Glomerular visceral epithelial cell (primary cell): ENCODE measurements at regions not wholly inside any gene's neighbourhood (a gene's known extent, or its start where the extent isn't known, plus 50 kb on each side); places are given as distances from the start of the nearest gene placed in this dataset.

ENCODE experiments used
- DNase-seq: peaks from one replicate; pipeline ENCODE4 v3.0.0-alpha.2; 2016; ENCODE audit errors: extremely low spot score

DNA sequence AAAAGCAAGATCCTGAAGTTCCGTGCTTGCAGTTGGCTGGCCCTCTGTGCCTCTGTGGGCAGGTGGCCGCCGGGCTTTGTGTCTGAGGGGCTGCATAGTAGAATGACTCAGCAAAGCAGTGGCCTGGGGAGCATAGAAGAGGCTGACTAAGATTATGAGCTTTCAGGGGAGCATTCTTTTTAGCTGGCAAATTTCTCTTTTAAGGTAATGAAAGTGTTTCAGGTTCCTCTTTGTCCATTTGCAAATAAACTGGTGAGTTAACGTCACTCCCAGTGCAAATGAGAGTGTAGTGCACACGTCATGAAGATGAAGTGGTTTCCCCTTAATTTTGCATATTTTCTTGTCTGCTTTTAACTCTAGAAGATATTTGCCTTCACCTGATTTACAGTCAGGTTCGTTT is 98.6 kb downstream of the BCL2L11 start:
- peak; percentile 36 for DNase-seq

DNA sequence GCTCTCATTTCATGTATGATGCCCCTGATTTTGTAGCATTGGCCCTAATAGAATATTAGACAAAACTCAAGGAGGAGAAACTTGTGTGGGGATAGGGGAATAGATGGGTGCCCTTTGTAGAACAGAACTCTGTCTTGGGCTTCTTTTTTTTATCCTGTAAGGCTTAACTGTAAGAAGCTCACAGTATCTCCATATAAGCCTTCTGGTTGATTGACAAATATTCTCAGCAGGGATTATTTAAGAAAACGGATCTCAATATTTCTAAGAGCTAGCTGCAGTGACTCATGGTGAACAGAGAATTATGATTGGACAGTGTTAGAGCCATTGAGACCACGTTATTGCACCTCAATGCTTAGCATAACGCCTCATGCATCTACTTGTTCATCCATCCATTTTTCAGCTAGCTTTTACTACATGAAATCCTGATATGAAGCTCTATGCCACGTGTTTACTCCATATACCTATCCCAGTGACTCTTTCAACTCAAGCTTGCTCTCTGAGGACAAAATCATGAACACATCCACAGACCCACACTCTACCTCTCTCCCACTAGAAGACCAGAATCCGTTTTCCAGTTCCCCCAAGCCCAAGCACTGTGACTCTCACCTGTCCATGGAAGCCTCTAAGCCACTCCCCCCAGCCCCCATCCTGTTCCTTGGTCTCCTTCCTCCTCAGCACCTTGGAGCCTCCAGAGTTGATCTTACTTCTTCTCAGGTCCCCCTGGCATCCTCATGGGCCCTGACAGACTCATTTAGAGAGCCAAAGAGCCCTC is 99.2 kb downstream of the BCL2L11 start:
- no peak for DNase-seq

DNA sequence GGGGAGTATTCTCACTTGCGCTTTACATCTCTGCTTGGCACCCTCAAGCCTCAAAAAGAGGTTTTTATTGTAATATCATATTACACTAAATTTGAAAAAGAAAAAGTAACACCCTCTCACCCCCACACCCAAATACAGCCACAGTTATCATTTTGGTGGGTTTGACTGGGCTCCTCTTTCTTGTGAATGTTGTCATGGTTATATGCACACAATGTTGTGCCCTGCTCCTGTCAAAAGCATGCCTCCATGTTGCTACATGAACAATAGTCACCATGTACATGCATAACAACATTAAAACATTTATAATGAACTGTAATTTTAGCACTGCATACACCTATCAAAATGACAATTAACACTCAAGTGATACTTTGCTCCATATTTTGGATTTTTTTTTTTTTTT is 100.2 kb downstream of the BCL2L11 start:
- DNase-seq, result no peak

DNA sequence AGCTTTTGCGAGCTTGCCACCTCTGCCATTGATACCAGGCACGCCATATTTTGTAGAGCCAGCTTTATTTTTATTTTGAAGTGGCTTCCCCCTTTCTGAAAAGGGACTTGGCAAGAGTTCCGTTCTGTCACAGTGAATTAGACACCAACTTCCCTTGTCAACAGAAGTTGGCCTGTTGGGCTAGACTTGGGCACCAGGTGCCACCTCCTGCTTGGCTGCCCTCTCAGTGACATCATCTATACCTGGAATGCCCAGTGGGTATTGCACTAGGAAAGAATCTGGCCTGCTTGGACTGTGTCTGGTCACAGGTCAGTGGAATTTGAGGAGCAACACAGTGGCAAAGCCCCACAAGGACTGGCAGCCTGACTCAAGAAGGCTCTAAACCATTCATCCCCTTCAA is 101.0 kb downstream of the BCL2L11 start:
- DNase-seq, result no peak

DNA sequence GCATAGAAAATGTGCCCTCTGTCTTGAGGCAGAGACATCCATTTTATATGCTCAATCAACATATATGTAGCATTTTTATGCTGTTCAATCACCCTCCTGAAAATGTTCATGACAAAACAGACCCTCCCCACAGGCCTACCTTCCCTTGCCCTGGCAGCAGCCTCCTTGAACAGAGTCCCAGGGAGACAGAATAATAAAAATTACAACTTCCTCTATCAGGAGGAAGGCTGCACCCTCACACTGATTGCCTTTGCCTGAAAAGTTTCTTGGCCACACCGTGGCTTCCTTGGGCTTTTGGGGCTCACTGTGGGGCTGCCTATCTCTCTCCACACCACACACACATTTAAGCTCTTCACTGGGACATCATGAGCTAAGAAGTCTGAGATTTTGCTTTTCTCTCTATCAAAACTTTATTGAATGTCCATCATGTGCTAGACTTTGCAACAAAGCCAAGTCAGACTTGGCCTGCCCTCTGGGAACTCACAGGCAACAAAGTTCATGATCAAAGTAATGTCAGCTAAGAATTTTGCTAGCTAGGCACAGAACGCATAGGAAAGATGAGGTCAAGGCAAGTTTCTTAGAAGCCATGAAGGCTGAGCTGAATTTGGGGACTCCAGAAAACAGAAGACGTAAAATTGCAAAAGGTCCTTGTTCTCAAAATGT is 101.6 kb downstream of the BCL2L11 start:
- DNase-seq, result no peak

DNA sequence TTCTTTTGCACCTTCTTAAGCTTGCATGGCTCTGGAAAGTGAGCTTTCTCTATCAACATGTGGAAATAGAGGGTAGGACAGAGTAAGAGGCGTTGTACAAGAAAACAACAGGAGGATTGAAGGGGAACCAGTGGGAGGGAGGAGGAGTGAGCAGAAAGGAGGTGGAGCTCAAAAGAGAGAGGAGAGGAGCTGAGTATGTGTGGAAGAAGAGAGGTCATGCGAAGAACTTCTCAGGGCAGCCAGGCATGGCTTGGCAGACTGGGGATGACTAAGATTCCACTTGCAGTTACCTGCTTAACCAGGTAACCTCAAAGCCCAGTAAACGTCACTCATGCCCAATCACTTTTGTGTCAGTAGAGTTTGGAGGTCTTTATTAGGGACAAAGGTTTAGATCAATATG is 105.1 kb downstream of the BCL2L11 start:
- peak; percentile 38 for DNase-seq

DNA sequence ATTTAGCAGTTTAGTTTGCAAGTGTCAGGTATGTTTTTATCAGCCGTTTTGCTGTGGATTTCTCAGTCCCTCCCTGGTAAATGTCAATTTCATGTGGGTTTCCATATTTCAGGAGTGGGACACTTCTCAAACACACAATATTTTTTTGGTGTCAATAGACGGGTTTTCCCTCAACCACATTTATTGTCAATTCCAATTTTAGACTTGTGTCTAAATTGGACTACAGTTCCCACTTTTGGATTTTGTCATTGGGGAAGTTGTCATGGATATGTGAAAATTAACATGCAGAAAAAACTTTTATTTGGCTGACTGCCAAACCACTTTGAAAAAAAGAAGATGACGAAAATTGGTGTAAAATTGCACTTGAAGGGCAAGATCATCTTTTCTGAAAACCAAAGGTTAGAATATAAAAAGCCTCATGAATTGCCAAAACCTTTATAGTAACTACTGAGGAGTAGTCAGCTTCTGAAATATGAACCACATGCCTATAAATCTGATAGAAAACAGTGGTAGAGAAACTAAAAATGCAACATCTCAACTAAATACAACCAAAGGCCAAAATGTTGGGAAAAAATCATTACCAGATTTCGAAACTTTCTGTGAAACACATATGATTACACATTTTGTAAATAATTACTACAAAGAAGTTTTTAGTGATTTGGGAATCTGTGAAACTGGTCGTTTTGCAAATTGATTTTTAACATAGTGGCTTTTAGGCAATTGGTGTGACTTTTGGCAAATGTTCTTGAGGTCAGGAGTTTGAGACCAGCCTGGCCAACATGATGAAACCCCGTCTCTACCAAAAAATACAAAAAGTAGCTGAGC is 106.4 kb downstream of the BCL2L11 start:
- DNase-seq, result peak; percentile 62

DNA sequence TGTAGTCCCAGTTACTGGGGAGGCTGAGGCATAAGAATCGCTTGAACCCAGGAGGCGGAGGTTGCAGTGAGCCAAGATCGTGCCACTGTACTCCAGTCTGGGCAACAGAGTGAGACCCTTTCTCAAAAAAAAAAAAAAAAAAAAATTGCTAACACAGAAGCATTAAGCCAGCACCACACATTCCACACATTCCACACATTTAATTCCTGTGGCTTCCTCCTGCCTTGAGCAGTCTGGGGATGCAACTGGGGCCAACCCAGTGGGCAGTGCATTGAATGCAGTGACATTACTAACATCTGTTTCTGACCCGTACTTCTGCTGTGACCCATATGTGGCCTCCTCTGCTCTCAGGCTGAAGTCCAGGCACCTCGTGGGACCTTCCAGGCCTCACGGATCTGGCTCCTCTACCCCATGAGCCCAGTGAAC is 107.0 kb downstream of the BCL2L11 start:
- DNase-seq, result peak; percentile 91

DNA sequence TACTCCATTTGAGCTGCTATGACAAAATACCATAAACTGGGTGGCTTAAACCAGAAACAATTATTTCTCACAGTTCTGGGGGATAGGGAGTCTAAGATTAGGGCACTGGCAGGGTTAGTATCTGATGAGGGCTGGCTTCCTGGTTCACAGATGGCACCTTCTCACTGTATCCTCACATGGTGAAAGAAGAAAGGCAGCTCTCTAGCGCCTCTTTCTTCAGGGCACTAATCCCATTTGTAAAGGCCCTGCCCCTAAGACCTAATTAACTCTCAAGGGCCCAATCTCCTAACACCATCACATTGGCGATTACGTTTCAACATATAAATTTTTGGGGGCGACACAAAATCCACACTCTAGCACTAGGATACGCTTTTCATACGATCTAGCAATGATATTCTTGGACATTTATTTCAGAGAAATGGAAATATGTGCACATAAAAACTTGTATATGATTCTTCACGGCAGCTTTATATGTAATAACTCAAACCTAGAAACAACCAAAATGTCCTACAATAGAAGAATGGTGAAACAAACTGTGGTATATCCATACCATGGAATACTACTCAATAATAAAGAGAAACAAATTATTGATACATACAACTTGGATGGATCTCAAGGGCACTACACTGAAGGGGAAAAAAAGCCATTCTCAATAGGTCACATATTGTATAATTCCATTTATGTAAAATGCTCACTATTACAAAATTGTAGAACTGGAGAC is 111.0 kb downstream of the BCL2L11 start:
- no peak for DNase-seq

DNA sequence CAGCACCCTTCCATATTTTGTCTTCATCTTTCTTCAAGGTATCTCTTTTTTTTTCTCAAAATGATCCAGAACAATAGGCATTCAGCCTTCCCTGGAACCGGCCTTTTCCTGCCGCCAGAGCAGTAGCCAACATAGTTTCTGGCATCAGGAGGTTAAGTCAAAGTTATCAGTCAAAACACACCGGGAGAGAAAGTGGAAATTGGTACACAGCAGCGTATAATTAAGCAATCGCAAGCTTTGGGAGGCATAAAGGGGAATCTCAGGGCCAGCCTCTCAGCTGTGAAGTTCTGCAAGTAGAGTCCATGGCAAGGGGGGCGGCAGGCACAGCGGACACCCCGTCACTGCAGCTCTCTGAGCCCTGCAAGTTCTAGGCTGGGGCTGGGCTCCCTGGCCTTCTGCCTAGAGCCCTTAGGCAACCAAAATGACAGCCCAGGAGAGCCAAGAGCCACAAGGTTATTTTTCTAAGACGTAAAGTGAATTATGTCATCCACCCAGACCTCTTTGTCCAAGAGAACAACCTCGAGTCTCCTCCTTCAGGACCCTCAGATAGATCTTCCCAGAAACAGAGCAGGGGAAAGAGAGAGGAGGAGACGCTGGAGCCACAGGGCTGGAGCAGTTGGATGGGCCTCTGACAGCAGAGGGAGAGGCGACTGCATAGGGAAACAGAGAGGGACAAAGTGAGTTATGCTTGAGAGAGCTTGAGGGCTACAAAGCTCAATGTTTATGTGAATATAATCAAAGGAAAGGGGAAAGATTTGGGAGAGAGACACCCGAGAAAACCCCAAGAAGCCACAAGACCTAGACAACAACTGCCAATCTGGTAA is 114.7 kb downstream of the BCL2L11 start:
- no peak for DNase-seq

DNA sequence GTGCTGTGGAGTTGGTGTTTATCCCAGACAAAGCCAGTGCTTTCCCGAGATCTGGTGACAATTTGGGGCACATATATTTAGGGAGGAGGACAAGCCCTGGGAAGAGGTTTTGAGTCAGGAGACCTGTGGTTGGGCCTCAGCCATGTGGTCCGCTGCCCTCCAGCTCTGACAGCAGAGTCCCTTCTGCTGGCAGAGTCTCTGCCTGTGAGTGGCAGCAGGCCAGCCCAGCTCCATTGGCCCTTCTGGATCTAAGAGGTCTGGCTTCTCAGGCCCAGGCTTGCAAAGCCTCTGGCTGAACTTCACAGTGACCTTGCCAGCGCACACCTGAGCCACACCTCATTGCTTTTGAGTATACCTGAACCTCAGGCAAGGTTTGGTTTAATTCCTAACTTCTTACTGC is 115.3 kb downstream of the BCL2L11 start:
- DNase-seq, result no peak

DNA sequence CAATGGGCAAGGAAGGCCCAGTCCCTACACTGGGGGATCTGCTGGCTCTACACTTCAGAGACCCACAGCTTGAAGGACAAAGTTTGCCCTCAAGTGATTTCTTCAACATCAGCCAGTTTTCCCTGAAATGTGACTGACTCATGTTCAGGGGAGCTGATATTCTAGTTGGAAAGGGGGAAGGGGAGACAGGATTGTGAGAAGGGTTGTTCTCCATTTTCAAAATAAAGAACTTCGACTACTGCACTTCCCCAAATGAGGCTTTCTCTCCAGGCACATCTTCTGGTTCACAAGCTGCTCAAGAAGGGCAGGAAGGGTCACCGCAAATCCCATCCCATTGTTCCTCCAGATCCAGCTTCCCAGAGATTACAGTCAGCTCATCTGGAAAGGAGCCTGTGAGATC is 117.6 kb downstream of the BCL2L11 start:
- DNase-seq, result no peak

DNA sequence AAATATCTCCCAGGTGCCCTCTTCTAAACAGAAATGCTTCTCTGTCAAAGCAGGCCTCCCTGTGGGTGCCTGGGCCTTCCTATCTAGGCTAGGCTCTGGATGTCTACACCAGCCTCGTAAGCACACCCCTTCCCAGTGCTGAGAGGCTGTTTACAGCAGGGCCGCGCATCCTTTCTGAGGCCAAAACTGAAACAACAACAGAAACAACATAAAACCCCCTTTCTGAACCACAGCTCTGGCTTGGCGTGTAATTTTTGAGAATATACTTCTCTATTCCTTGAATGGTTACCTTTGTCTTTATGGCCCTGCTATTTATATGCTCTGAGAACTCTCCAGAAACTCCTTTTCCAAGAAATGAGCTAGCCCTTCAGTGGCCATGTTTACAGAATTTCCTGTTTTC is 118.4 kb downstream of the BCL2L11 start:
- no peak for DNase-seq

DNA sequence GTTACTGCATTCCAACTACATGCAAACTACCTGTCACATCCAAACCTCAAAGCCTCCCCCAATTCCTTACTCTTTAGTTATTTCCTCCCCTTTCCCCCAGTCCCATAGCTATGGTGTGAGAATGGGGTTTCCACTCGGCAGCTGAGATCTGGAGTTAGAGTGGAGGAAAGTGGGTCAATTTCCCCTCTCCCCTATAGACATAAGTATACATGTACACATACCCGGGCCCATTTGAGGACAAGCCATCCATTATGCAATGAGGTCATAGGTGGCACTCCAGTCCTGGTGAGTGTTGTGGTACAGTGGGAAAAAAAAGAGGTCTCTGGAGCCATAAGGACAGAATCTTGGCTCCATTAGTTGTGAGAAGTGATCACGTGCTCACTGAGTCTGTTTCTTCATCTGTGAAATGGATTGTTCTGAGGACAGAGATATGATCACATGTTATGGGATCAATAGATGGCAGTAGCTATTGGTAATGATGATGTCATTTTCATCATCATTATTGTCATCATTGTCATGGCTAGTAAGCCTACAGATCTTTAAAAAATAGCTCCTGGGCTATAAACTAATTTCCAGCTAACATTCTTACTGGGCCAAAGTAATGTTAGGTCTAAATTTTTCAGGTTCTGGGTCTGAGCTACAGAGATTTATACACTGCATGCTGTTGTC is 119.0 kb downstream of the BCL2L11 start:
- no peak for DNase-seq

DNA sequence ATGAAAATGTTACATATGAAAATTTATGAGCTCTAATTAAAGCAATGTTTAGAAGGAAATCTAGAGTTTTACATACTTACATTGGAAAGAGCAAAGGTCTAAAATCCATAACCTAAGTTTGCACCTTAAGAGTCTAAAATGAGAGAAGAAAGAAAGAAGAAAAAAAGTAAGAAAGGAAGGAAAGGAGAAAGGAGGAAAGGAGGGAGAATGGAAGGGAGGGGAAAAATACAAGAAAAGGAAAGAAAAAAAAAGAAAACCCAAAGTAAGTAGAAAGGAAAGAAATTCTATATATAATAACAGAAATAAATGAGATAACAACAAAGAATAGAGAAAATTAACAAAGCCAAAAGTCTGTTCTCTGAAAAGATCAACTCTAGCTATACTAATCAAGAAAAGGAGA is 122.6 kb downstream of the BCL2L11 start:
- no peak for DNase-seq

DNA sequence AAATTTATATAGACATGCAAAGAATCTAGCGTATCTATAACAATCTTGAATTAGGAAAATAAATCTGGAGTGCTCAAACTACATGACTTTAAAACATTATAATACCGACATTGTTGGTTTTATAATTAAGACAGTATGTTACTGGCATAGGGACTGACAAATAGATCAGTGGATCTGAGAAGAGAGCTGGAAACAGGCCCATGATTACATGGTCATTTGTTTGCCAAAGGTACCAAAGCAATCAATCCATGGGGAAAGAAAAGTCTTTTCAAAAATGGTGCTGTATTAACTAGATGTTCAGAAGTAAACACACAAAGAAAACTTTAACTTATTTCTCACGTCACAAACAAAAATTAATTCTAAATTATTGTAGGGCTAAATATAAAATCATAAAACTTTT is 124.2 kb downstream of the BCL2L11 start:
- no peak for DNase-seq

DNA sequence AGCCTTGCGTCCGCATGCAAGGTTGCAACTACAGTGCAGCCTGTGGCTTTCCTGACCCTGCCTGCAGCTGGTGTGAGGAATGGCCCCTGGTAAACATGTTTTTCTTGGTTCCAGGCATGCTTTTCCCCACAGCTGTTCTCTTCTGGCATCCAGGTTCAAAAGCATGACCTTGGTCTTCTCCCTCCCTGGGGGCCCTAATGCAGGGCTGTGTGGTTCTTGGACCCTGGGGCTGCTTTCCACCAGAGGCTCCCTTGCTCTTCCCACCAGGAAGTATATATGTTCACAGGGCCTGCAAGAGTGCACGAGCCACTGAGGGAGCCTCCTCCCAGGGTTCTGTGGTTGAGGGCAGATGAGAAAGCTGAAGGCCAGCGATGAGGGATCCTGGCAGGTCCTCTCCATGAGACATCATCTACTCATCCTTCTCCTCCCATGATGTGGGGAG is 125.9 kb downstream of the BCL2L11 start:
- no peak for DNase-seq

DNA sequence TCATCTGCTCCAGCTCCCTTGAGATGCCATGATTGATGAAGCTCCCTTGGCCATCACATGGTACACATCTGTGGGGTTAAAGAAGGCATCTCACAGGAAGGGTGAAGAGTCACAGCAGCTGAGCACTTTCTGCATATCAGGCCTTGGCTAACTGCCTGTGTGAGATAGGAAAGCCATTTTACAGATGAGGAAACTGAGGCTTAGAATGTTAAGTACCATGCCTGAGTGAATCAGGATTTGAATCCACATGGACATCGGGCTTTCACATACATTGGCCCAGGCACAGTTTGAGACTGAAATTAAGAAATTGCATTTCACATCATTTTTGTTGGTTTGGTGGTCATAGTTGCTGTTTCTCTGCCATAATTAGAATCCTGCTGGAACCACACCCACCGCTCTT is 126.8 kb downstream of the BCL2L11 start:
- DNase-seq, result no peak

DNA sequence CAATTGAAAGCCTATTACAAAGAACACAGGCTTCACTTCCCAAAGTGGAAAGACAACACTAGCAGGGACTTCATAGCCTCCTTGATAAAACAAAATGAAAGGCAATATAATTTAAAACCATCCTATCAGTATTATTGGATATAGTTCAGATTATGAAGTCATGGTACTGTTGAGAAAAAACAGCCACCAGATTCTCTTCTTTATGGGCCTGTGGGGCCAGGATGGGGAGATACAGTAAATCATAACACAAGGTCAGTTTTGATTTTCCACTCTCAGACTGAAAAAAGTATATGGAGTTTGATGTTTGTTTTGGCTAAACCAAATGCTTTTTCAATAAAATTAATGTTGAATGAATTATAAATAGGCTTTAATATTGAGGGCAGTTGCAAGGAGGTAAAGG is 129.1 kb downstream of the BCL2L11 start:
- DNase-seq, result no peak

DNA sequence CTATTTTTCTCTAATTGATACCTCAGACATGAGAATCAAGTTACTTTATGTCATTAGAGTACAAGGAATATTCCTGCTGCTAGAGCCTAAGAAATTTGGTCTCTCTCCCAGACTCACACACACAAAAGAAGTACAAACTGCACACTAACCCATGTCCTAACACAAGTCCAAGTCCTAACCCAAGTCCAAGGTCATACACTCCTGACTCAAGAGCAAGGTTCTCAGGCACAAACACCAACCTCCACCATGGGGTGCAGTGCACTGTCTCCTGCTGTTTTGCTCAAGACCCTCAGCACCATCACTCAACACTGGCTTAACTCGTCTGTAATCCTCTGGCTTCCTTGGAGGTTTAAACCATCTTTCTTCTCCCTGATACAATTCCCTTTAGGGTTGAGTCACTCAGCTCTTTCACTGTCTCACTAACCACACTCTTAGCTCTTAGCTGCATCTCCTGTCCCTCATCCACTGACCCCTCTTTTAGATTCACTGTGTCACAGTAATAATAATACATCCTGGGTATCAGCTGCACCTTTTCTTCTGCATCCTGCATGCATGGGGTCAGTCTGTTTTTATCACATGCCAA is 129.8 kb downstream of the BCL2L11 start:
- DNase-seq, result no peak
